ENCODE measurements at regions not wholly inside any gene's neighbourhood (a gene's known extent, or its start where the extent isn't known, plus 50 kb on each side); places are given as distances from the start of the nearest gene placed in this dataset.
"Not testable (repeated sequence)": the region's sequence is repeated elsewhere in the genome, so short reads cannot be mapped to it uniquely, and the experiment has no call there.

GRCh38 chr6:168192901-168193815 is 114.1 kb upstream of the FRMD1 start:
- DNase-seq (ENCODE audit: low spot score), result no peak

GRCh38 chr6:168192195-168192900 is 113.3 kb upstream of the FRMD1 start:
- DNase-seq (ENCODE audit: low spot score), result no peak

GRCh38 chr6:168190646-168191443 is 111.8 kb upstream of the FRMD1 start:
- DNase-seq (ENCODE audit: low spot score), result no peak

GRCh38 chr6:168190014-168190405 is 111.0 kb upstream of the FRMD1 start:
- DNase-seq (ENCODE audit: low spot score), result no peak

GRCh38 chr6:168189200-168190013 is 110.4 kb upstream of the FRMD1 start:
- no peak for DNase-seq (ENCODE audit: low spot score)

GRCh38 chr6:168188369-168189199 is 109.6 kb upstream of the FRMD1 start:
- DNase-seq (ENCODE audit: low spot score), result no peak

GRCh38 chr6:168186438-168186837 is 107.4 kb upstream of the FRMD1 start:
- no peak for DNase-seq (ENCODE audit: low spot score)

GRCh38 chr6:168186018-168186417 is 107.0 kb upstream of the FRMD1 start:
- DNase-seq (ENCODE audit: low spot score), result not testable (repeated sequence)

- DNase-seq (ENCODE audit: low spot score), result no peak
These were observed 105.7 kb upstream of the FRMD1 start for GRCh38 chr6:168184701-168185100.

GRCh38 chr6:168183613-168183970 is 104.6 kb upstream of the FRMD1 start:
- no peak for DNase-seq (ENCODE audit: low spot score)

GRCh38 chr6:168182908-168183612 is 104.0 kb upstream of the FRMD1 start:
- DNase-seq (ENCODE audit: low spot score), result no peak

- DNase-seq (ENCODE audit: low spot score), result no peak
These were observed 103.4 kb upstream of the FRMD1 start for GRCh38 chr6:168182366-168182765.

- no peak for DNase-seq (ENCODE audit: low spot score)
These were observed 102.9 kb upstream of the FRMD1 start for GRCh38 chr6:168181876-168182275.

GRCh38 chr6:168181316-168181715 is 102.3 kb upstream of the FRMD1 start:
- DNase-seq (ENCODE audit: low spot score), result no peak

GRCh38 chr6:168180548-168181011 is 101.6 kb upstream of the FRMD1 start:
- no peak for DNase-seq (ENCODE audit: low spot score)

- no peak for DNase-seq (ENCODE audit: low spot score)
These were observed 100.8 kb upstream of the FRMD1 start for GRCh38 chr6:168179702-168180382.

- no peak for DNase-seq (ENCODE audit: low spot score)
These were observed 100.1 kb upstream of the FRMD1 start for GRCh38 chr6:168179133-168179532.

- DNase-seq (ENCODE audit: low spot score), result no peak
These were observed 98.3 kb upstream of the FRMD1 start for GRCh38 chr6:168177103-168177891.

All from cerebellar cortex (tissue), 1 donor.